ENCODE measurements at regions not wholly inside any gene's neighbourhood (a gene's known extent, or its start where the extent isn't known, plus 50 kb on each side); places are given as distances from the start of the nearest gene placed in this dataset.

GRCh38 chr2:18860179-18860578 is 270.8 kb upstream of the NT5C1B start:
- no peak for DNase-seq

GRCh38 chr2:18856765-18857164 is 267.4 kb upstream of the NT5C1B start:
- DNase-seq: no peak

DNA sequence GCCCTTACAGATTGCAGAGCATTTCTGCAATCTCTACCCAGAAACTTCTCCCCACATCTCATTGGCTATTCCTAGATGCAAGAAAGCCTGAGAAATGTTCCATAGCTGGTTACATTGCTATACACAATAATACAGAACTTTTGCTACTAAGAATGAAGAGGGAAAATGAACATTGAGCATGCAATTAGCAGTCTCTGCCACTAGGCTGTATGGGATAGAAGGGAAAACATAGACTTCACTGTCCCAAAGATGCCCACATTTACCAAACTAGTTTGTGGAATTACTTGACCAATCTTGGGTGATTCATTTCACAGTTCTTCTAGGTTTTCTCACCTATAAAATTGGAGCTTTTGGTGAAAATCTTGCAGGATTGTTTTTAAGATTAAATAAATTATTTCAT is 265.7 kb upstream of the NT5C1B start:
- no peak for DNase-seq

- DNase-seq: no peak
Observed at GRCh38 chr2:18849841-18850578, 260.6 kb upstream of the NT5C1B start.

- DNase-seq: no peak
Observed at GRCh38 chr2:18848646-18849045, 259.3 kb upstream of the NT5C1B start.

GRCh38 chr2:18845854-18846445 is 256.6 kb upstream of the NT5C1B start:
- no peak for DNase-seq

- DNase-seq: no peak
Observed at GRCh38 chr2:18842836-18843235, 253.5 kb upstream of the NT5C1B start.

DNA sequence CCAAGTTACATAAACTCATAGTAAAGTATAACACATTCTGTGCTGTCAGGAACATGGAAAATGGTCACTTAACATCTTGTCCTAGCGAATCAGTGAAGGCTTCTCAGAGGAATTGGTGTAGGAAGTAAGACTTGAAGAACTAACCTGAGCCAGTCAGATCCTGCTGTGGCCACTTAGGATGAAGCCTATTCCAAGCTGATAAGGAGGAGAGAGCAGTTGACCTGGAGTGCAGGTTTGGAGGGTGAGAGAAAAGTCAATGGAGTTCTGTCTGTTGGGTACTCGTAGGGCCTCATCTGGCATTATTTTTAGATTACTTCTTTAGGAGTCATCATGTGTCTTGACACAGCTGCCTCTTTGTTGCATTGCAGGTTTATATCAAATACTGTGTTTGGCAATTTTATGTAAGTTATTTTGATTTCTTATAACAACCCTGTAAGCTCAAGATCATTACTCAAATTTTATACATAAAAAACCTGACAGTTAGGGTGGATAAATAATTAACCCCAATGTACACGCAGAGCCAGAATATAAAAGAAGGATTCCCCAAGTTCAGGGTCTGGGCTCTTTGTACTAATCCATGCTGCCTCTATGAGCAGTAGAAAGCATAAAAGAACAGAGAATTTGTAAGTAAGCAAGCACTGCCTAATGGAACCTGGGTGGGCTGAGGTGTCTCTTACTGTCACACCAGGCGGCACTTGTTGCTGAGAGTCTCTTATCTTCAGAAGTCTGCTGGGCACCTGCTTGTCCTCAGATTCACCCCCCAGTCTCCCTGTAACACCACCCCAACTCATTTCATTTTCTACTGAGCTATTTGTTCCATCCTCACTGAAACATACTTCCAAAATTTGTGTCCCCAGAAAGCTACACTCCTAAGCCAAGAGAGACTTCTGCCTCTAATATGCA is 252.1 kb upstream of the NT5C1B start:
- no peak for DNase-seq

- DNase-seq: no peak
Observed at GRCh38 chr2:18837240-18837639, 247.9 kb upstream of the NT5C1B start.

DNA sequence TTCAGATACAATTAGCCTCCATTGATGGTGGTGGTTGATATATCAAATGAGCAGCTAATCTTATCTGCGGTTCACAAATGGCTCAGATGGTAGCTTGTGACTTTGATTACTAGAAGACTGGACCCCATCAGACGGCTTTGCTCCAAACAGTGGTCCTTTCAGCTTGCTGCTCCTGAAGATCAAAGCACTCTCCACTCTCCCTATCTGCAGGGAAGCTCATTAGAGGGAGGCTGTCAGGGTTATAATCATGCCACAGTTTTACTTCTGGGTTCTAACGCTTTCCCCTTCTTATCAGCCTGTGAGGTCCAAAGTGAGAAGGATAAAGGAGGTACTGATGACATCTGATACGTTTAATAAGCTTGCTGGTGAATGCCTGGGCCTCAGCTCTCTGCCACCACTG is 247.1 kb upstream of the NT5C1B start:
- DNase-seq: no peak

DNA sequence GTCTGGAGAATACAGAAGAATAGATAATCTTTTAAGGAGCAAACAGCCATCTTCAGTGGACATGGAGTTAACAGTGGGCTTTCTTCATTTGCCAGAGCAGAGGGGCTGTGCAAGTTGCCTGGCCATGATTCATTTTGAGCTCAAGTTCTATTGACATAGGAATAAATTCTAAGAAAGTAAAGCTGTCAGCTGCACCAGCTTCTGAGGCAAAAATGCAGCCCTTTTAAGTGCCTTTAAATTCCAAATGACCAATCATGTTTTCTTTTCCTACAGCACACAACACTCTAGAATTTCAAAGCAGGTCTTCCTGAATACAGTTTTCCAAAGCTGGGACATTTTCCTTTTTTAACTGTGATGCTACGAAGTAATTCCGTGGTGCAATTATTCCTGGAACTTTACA is 246.4 kb upstream of the NT5C1B start:
- DNase-seq: no peak

- no peak for DNase-seq
Observed at GRCh38 chr2:18834341-18834740, 245.0 kb upstream of the NT5C1B start.

GRCh38 chr2:18833941-18834340 is 244.6 kb upstream of the NT5C1B start:
- DNase-seq: no peak

- no peak for DNase-seq
Observed at GRCh38 chr2:18831916-18832510, 242.6 kb upstream of the NT5C1B start.

- DNase-seq: no peak
Observed at GRCh38 chr2:18830962-18831361, 241.6 kb upstream of the NT5C1B start.

DNA sequence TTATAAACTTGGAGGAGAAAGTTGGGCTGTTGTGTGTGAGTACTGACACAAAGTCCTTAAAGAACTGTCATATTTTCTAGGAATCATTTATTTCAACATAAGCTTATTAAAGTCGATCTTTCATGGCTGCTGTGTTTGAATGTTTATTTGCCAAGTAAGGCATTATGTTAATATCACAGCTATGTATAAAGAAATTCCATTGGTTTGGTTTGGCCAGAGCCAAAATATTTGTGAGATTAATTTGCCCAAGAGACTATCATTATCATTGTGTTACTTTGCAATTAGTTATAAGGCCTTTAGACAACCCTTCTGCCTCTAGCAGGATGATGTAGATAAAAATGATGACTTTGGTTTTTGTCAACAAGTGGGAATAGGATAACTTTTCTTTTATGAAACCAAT is 240.6 kb upstream of the NT5C1B start:
- no peak for DNase-seq

DNA sequence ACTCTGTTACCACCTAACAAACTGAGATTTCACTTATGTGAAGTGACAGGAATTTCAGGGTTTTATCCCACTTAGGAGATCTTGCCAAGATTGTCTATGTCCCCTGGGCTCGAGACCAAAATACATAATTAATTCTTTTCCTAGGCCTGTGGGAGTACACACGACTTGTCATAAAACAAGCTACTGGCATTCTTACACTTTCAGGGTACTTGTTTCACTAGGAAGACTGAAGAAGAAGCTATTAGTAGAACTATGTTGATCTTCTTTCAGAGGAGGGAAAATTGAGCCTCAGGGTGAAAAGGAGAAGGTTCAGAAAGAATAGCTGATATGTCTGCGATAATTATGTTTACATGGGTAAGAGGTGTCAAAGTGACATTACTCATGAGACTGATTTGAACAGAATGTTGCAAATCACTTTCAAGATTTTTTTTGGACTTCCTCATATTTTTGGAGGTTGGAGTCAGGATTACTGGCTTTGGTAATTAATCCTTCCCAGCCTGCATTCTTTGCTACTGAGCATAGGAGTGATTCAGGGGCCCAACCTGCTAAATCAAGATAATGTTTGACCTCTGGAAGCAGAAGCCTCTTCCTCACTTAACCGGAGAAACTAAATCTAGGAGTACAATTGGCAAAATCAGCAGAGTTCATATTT is 240.0 kb upstream of the NT5C1B start:
- no peak for DNase-seq

GRCh38 chr2:18828296-18828695 is 238.9 kb upstream of the NT5C1B start:
- no peak for DNase-seq

DNA sequence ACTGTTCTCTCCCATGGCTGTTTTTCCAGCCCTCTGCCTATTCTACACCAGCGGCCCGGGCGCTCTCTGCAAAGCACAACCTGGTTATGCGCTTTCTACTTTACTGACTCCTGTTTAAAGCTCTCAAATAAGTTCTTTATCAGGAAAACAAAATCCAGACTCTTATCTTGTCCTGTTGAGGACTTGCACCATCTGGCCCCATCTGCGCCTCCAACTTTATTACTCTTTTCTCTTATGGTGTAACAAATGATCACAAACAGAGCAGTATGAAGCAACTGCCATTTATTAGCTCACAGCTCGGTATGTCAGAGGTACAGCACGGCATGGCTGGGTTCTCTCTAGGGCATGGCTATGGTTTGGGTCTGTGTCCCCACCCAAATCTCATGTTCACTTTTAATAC is 236.5 kb upstream of the NT5C1B start:
- no peak for DNase-seq

- no peak for DNase-seq
Observed at GRCh38 chr2:18824915-18825314, 235.5 kb upstream of the NT5C1B start.

- DNase-seq: no peak
Observed at GRCh38 chr2:18824325-18824790, 235.0 kb upstream of the NT5C1B start.

DNA sequence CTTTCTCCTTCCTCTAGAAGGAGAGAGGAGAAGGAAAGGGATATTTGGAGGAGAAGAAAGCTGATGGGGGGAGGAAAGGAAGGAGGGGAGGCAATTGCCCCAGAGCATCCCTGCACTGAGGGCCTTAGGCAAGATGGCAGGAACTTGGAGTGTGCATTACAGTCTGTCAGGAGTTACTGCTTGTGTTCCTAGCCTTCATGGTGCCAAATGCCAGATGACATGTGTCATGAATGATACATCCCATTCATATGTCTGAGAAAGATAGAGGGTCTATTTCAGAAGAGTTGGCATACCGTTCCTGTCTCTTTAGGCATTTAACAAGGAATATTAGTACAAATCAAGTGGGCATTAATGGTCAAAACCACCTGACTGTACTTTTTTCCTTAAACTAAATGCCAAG is 232.1 kb upstream of the NT5C1B start:
- DNase-seq: no peak

GRCh38 chr2:18820966-18821365 is 231.6 kb upstream of the NT5C1B start:
- no peak for DNase-seq
